ENCODE measurements at regions not wholly inside any gene's neighbourhood (a gene's known extent, or its start where the extent isn't known, plus 50 kb on each side); places are given as distances from the start of the nearest gene placed in this dataset.
A peak's percentile ranks its signal among the peaks of the same experiment; 100 is the strongest.

GRCh38 chr16:86383488-86384262 lies 126.7 kb upstream of the FOXF1 start:
- DNase-seq: peak; percentile 61
- Histone ChIP-seq H3K27me3 (ENCODE audit: control insufficient read depth, insufficient read depth, low read length, poor library complexity, severe bottlenecking) (no peaks in the 10 kb centered on the region), H3K27ac (ENCODE audit: low read depth, low read length) (no peak overlapping the region), H3K4me3 (ENCODE audit: low read length) (no peak overlapping the region), H3K4me1 (ENCODE audit: control insufficient read depth, insufficient read depth, low read length) (no peaks in the 10 kb centered on the region), H3K36me3 (ENCODE audit: control insufficient read depth, insufficient read depth, low read length) (no peaks in the 10 kb centered on the region), H3K9ac (ENCODE audit: extremely low read depth, low read length, poor library complexity, severe bottlenecking) (no peak overlapping the region), H3K9me3 (ENCODE audit: control insufficient read depth, low read length) (no peaks in the 10 kb centered on the region)
- no peak for TF ChIP-seq CTCF (conservative IDR thresholded peaks at IDR 0.05)
- Mint-ChIP-seq H3K27me3 (ENCODE audit: insufficient read depth) (peaks cover 2% of the 10 kb centered on the region), H3K9me3 (no peaks in the 10 kb centered on the region), H3K4me3 (no peak overlapping the region), H3K4me1 (peaks cover 4% of the 10 kb centered on the region), H3K36me3 (ENCODE audit: low read depth) (no peaks in the 10 kb centered on the region), H3K27ac (no peak overlapping the region)
- 73 to 78% methylated on average over 6 of the region's 7 CpGs for WGBS, 2 experiments (ENCODE audit: insufficient coverage in 1 of 2, insufficient read length in 1 of 2)

GRCh38 chr16:86384263-86384649 lies 126.1 kb upstream of the FOXF1 start:
- H3K36me3 ChIP-seq (ENCODE audit: control insufficient read depth, insufficient read depth, low read length): no peaks in the 10 kb centered on the region
- Mint-ChIP-seq H3K27me3 (ENCODE audit: insufficient read depth) (peaks cover 2% of the 10 kb centered on the region), H3K9me3 (no peaks in the 10 kb centered on the region), H3K36me3 (ENCODE audit: low read depth) (no peaks in the 10 kb centered on the region), H3K27ac (no peak overlapping the region), H3K4me1 (peaks cover 4% of the 10 kb centered on the region), H3K4me3 (no peak overlapping the region)
- H3K27ac ChIP-seq (ENCODE audit: low read depth, low read length): no peak overlapping the region
- no peak for TF ChIP-seq CTCF (conservative IDR thresholded peaks at IDR 0.05)
- DNase-seq: peak; percentile 48
- H3K9ac ChIP-seq (ENCODE audit: extremely low read depth, low read length, poor library complexity, severe bottlenecking): no peak overlapping the region
- WGBS, 2 experiments (ENCODE audit: insufficient coverage in 1 of 2, insufficient read length in 1 of 2): 86 to 87% methylated on average over 4 to 9 of the region's 9 CpGs
- H3K9me3 ChIP-seq (ENCODE audit: control insufficient read depth, low read length): no peaks in the 10 kb centered on the region
- H3K4me3 ChIP-seq (ENCODE audit: low read length): no peak overlapping the region
- H3K27me3 ChIP-seq (ENCODE audit: control insufficient read depth, insufficient read depth, low read length, poor library complexity, severe bottlenecking): no peaks in the 10 kb centered on the region
- H3K4me1 ChIP-seq (ENCODE audit: control insufficient read depth, insufficient read depth, low read length): no peaks in the 10 kb centered on the region

- TF ChIP-seq CTCF (conservative IDR thresholded peaks at IDR 0.05): no peak
- DNase-seq: peak; percentile 39
- 88 to 89% methylated on average over 2 to 10 of the region's 10 CpGs for WGBS, 2 experiments (ENCODE audit: insufficient coverage in 1 of 2, insufficient read length in 1 of 2)
Measured at GRCh38 chr16:86384980-86385379, 125.3 kb upstream of the FOXF1 start.

More at GRCh38 chr16:86384980-86385379, 125.3 kb upstream of the FOXF1 start:
- Histone ChIP-seq H3K9me3 (ENCODE audit: control insufficient read depth, low read length) (no peaks in the 10 kb centered on the region), H3K4me1 (ENCODE audit: control insufficient read depth, insufficient read depth, low read length) (no peaks in the 10 kb centered on the region), H3K27me3 (ENCODE audit: control insufficient read depth, insufficient read depth, low read length, poor library complexity, severe bottlenecking) (no peaks in the 10 kb centered on the region), H3K36me3 (ENCODE audit: control insufficient read depth, insufficient read depth, low read length) (no peaks in the 10 kb centered on the region), H3K9ac (ENCODE audit: extremely low read depth, low read length, poor library complexity, severe bottlenecking) (no peak overlapping the region), H3K27ac (ENCODE audit: low read depth, low read length) (no peak overlapping the region), H3K4me3 (ENCODE audit: low read length) (no peak overlapping the region)
- peaks cover 2% of the 10 kb centered on the region for H3K27me3 Mint-ChIP-seq (ENCODE audit: insufficient read depth)
- H3K4me3 Mint-ChIP-seq: no peak overlapping the region
- no peak overlapping the region for H3K27ac Mint-ChIP-seq
- H3K36me3 Mint-ChIP-seq (ENCODE audit: low read depth): no peaks in the 10 kb centered on the region
- H3K9me3 Mint-ChIP-seq: no peaks in the 10 kb centered on the region
- H3K4me1 Mint-ChIP-seq: peaks cover 4% of the 10 kb centered on the region

All from endodermal cell (in vitro differentiated cells).